ENCODE measurements at regions not wholly inside any gene's neighbourhood (a gene's known extent, or its start where the extent isn't known, plus 50 kb on each side); places are given as distances from the start of the nearest gene placed in this dataset.

- intact Hi-C loops (cut with DNase I) = no loop called here
- H3K9me3 ChIP-seq = no peaks in the 10 kb centered on the region
- TF ChIP-seq POLR2AphosphoS5 (IDR thresholded peaks at IDR 0.05) (no peak), POLR2A (IDR thresholded peaks at IDR 0.05) (no peak), CTCF (IDR thresholded peaks at IDR 0.05) (no peak)
- no peaks in the 10 kb centered on the region for H3K4me1 ChIP-seq (replicated peaks)
- no peak overlapping the region for H3K27ac ChIP-seq
- H3K36me3 ChIP-seq = no peaks in the 10 kb centered on the region
- no peak for DNase-seq (ENCODE audit: low spot score)
- H3K4me3 ChIP-seq = no peak overlapping the region
- no peaks in the 10 kb centered on the region for H3K27me3 ChIP-seq (replicated peaks; ENCODE audit: insufficient read depth)
- WGBS = 58% methylated on average over 3 of the region's 3 CpGs
Observed at GRCh38 chr12:27871946-27872345, 91.9 kb upstream of the MANSC4 start.

GRCh38 chr12:27870939-27871338 is 90.9 kb upstream of the MANSC4 start:
- TF ChIP-seq CTCF (IDR thresholded peaks at IDR 0.05) = no peak
- no peak for TF ChIP-seq POLR2A (IDR thresholded peaks at IDR 0.05)
- no peak for TF ChIP-seq POLR2AphosphoS5 (IDR thresholded peaks at IDR 0.05)
- Histone ChIP-seq H3K9me3 (no peaks in the 10 kb centered on the region), H3K27ac (no peak overlapping the region), H3K36me3 (no peaks in the 10 kb centered on the region), H3K4me1 (replicated peaks) (no peaks in the 10 kb centered on the region), H3K4me3 (no peak overlapping the region), H3K27me3 (replicated peaks; ENCODE audit: insufficient read depth) (no peaks in the 10 kb centered on the region)
- intact Hi-C loops (cut with DNase I) = no loop called here
- no peak for DNase-seq (ENCODE audit: low spot score)
- WGBS = 83% methylated on average over 4 of the region's 4 CpGs

DNA sequence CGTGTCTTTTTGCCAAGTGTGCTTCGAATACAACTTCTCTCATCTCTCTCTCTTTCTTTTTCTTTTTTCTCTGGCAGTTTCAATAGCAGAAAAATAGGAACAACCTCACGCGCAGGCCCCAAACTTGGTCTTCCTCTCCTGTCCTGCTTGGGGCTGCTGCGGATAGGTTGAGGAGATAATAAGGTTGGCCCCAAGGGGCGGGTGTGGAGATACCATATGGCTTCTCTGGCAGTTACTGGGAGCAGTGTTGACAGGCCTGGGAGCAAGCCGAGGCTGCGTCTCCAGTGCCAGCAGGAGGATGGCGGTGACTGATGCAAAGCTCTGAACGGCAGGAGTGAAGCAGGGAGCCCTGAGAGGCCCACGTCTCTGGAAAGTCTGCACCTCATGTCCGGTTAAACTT is 89.5 kb upstream of the MANSC4 start:
- H3K27me3 ChIP-seq (replicated peaks; ENCODE audit: insufficient read depth) = no peaks in the 10 kb centered on the region
- TF ChIP-seq POLR2A (IDR thresholded peaks at IDR 0.05) = no peak
- no peak for TF ChIP-seq POLR2AphosphoS5 (IDR thresholded peaks at IDR 0.05)
- H3K9me3 ChIP-seq = no peaks in the 10 kb centered on the region
- no peaks in the 10 kb centered on the region for H3K36me3 ChIP-seq
- no peaks in the 10 kb centered on the region for H3K4me1 ChIP-seq (replicated peaks)
- no peak overlapping the region for H3K27ac ChIP-seq
- H3K4me3 ChIP-seq = no peak overlapping the region
- intact Hi-C loops (cut with DNase I) = no loop called here
- no peak for DNase-seq (ENCODE audit: low spot score)
- WGBS = 76% methylated on average over 12 of the region's 12 CpGs

DNA sequence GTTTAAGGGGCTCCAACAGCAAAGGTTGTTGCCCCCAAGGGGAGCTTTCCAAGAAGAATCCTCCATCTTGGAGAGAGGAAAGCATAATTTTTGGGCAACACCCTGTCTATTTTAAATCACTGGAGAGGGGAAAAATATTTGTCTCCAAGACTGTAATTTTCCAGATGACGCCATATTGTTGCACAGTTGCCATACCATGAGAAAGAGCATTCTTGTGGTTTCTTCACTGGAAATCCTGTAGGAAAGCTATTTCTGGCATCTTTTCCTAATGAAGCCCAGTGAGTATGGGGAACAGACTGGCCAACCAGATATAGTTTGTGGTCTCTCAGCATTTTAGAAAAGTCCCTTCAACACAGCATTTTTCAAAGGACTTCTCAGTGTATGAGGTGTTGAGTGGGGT is 88.1 kb upstream of the MANSC4 start:
- H3K27me3 ChIP-seq (replicated peaks; ENCODE audit: insufficient read depth) = no peaks in the 10 kb centered on the region
- intact Hi-C loops (cut with DNase I) = no loop called here

DNA sequence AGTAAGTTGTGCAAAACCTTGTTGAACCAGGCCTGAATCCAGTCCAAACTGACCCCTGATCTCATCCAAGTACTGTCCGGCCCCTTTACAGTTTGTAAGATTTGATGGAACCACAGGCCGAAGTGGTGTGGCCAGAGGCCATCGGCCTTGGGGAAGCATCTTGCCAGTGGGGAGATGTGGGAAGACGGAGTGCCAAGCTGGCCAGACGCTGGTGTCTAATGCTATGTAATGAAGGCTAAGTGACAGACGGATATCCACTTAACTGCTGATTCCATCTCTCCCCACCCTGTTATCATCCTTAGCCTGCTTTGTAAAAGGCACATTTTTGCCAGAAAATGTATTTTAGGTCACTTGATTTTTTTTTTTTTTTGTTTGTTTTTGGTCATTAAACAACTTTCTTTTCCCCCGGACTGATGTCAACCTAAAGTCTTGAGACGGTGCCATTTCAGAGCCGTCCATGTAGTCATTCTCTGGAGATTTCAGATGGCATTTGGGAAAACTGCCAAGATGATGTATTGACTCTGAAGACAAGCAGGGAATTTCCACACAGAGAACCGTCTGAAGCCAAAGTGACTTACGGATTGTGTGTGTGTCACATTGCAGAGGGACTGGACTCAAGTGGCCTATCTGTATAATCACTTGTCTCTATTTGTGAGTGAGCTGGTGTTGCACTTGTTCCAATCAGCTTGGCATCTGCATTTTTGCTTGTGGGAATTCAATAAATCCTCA is 86.5 kb upstream of the MANSC4 start:
- H3K4me3 ChIP-seq = no peak overlapping the region
- DNase-seq (ENCODE audit: low spot score) = no peak
- H3K9me3 ChIP-seq = no peaks in the 10 kb centered on the region
- WGBS = 71% methylated on average over 11 of the region's 11 CpGs
- no peaks in the 10 kb centered on the region for H3K4me1 ChIP-seq (replicated peaks)
- TF ChIP-seq POLR2AphosphoS5 (IDR thresholded peaks at IDR 0.05) = no peak
- no peak for TF ChIP-seq POLR2A (IDR thresholded peaks at IDR 0.05)
- TF ChIP-seq CTCF (IDR thresholded peaks at IDR 0.05) = no peak
- no peaks in the 10 kb centered on the region for H3K36me3 ChIP-seq
- intact Hi-C loops (cut with DNase I) = no loop called here
- no peaks in the 10 kb centered on the region for H3K27me3 ChIP-seq (replicated peaks; ENCODE audit: insufficient read depth)
- no peak overlapping the region for H3K27ac ChIP-seq

More for the DNA sequence above, 88.1 kb upstream of the MANSC4 start:
- 96% methylated on average over 1 of the region's 1 CpG for WGBS
- TF ChIP-seq CTCF (IDR thresholded peaks at IDR 0.05) = no peak
- TF ChIP-seq POLR2AphosphoS5 (IDR thresholded peaks at IDR 0.05) = no peak
- no peak for TF ChIP-seq POLR2A (IDR thresholded peaks at IDR 0.05)
- DNase-seq (ENCODE audit: low spot score) = no peak
- Histone ChIP-seq H3K4me1 (replicated peaks) (no peaks in the 10 kb centered on the region), H3K4me3 (no peak overlapping the region), H3K27ac (no peak overlapping the region), H3K36me3 (no peaks in the 10 kb centered on the region), H3K9me3 (no peaks in the 10 kb centered on the region)

All from prostate gland (tissue), 2 donors.